CD1c-positive myeloid dendritic cell (primary cell): ENCODE measurements at regions not wholly inside any gene's neighbourhood (a gene's known extent, or its start where the extent isn't known, plus 50 kb on each side); places are given as distances from the start of the nearest gene placed in this dataset.

Experiments
- DNase-seq: peaks from one replicate; pipeline ENCODE4 v3.0.0-alpha.2; 2016; ENCODE audit errors: extremely low spot score

DNA sequence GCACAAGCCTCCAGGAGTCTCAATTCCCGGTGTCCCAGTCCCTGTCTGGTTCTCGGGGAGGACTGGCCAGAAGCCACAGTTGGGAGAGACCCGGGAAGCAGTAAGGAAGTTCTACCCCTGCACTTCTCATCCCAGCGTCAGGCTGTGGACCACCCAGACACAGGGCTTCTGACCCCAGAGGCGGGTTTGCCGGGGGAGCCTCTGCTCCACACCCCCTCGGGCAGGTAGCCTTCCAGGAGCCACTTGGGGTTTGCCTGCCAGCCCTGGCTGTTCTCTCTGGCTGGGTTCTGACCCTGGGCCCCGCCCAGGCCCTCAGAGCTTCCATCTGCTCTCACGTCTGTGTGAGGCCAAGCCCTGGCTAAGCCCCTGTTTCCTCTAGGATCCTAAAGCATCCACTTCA, 94.4 kb upstream of the GPC1 start:
- DNase-seq: no peak

GRCh38 chr2:240343548-240343947, 91.9 kb upstream of the GPC1 start:
- no peak for DNase-seq

DNA sequence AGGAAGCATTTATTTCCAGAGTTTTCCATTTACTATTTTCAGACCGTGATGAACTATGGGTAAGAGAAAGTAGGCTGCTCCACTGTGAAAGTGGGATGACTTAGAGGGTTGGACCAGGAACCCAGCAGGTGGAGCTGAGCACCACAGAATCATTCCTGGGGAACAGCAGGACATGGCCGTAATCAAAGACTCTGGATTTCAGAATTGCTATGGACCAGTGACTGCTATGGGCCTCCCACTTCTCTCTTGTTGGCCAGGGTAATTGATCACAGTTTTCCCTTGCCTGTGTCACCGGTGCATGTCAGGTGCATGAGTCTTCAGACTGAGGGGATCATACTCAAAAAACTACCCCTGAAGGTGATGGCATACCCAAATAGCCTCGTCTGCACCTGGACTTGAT, 90.6 kb upstream of the GPC1 start:
- no peak for DNase-seq

GRCh38 chr2:240346015-240346752, 89.3 kb upstream of the GPC1 start:
- no peak for DNase-seq

GRCh38 chr2:240346753-240347372, 88.6 kb upstream of the GPC1 start:
- no peak for DNase-seq

- DNase-seq: no peak
Measured at GRCh38 chr2:240347373-240347940, 88.0 kb upstream of the GPC1 start.

DNA sequence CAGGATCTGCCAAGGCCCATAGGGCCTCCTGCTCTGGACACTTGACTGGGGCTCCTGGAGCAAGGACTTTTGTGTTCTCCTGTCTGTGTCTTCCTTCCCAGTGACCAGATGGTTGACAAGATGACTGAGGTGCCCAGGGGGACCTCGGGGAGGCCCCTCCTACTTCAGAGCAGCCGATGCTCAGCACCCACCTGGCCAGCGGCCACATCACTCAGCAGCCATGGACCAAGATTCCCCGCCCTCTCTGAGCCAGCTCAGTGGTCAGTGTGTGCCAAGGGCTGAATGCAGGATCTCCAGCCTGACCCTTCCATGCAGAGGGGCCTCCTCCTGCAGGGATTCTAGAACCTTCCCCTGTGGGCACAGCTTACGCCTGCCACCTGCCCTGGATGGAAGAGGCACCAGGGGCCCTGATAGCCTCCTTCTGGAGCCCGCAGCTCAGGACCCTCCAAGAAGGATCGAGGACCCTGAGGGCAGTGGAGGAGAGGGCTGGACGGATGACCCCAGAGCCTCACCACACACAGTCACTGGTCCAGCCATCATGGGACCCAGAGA, 87.4 kb upstream of the GPC1 start:
- no peak for DNase-seq

GRCh38 chr2:240348522-240348921, 86.9 kb upstream of the GPC1 start:
- no peak for DNase-seq

DNA sequence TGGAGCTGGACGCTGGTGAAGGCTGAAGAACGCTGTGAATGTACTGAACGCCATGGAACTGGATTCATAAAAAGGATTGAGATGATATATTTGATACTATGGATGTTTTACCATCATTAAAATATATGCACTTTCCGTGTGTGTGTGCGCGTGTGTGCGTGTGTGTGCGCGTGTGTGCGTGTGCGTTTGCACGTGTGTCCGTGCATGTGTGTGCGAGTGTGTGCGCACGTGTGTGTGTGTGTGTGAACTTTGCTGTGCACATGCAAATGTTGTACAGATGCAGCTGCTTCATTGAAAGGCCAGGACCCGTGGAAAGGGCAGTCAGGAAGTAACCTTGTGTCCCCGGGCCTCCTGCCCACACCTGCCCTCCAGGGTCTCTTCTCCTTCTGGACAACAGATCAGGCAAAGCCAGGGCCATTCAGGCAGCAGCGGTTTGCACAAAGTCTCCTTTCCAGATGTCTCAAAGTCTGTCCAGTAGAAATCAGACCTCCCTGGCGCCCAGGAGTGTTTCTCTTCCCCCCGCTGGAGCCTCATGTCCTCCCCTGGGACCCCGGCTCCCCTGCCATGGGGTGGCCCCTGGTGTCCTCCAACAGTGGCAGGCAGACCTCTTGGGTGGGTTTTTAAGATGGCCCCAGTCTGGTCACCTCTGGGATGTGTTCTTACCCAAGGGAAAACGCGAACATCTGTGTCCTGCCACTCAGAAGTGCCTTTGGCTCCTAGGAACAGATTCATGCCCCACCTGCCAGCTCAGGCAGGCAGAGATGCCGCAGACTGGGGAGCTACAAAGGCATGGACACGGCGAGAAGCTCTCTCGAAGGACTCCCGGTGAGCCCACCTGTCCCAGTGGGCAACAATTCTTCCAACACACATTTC, 86.1 kb upstream of the GPC1 start:
- no peak for DNase-seq

DNA sequence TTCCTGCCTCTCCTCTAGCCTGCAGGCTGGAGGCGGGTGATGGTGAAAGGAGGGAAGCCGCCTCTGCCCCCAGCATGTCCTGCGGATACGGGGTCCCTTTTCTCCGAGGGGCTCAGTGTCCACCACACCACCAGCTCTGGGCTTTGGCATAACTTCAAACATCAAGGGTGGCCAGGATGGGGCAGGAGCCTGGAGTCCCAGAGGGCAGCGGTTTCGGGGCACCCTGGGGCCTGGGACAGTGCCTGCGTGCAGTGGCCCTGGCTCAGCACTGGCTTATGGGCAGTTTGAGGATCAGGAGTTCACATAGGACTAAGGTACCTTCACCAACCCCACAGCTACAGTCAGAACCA, 85.5 kb upstream of the GPC1 start:
- no peak for DNase-seq

GRCh38 chr2:240350696-240351087, 84.8 kb upstream of the GPC1 start:
- DNase-seq: no peak

DNA sequence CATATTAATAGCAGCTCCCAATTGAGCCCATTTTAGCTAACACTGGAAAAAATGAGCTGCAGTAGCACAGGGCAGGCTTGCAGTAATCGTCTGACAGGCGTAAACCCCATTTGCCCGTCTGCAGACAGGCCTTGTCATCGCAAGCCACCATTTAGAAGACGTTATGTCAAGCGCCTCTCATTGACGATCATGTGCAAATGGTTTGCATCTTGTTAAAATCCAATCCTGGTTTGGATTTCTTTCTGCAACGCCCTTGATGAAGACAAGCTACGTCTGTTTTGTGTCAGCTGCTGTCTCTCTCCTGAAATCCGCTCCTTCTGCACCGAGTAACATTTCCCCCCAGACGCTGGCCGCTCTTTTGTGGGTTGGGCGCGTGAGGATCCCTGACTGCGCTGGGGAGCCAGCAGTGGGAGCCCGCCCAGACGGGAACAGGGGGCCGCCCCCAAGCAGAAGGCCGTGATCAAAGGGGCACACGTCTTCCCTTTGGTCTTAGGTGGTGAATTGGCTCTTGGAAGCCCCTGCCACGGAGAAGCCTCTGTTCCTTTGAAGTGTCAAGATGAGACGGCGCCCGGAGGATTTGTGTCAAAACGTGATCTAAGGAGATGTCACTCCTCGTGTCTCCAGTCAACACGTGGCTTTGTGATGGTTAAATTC, 84.2 kb upstream of the GPC1 start:
- no peak for DNase-seq

DNA sequence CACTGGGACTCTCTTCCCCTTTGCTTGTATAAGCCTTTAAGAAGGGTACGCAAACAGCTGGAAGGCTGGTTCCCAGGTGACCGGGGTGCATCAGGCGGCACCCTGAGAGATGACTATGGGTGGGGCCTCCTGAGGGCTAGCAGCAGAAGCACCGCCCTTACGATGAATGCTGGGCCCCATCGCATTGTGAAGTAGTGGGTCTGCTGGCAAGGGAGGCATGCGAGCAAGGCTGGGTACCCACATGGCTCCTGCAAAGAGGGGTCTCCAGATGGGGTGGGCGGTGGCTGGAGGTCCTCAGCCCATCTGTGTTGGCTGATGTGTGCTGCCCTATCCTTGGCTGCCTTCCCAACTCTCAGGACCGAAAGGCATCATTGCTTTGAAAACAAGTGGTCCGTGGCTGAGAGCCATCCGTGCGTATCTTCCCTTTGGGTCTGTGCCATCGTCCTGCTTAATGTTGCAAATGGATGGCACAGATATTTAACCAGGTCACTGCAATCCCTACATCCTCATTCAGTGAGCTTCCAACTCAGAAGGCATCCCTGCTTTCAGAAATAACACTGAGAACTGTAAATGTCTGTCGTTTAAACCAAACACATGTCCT, 83.5 kb upstream of the GPC1 start:
- DNase-seq: no peak

DNA sequence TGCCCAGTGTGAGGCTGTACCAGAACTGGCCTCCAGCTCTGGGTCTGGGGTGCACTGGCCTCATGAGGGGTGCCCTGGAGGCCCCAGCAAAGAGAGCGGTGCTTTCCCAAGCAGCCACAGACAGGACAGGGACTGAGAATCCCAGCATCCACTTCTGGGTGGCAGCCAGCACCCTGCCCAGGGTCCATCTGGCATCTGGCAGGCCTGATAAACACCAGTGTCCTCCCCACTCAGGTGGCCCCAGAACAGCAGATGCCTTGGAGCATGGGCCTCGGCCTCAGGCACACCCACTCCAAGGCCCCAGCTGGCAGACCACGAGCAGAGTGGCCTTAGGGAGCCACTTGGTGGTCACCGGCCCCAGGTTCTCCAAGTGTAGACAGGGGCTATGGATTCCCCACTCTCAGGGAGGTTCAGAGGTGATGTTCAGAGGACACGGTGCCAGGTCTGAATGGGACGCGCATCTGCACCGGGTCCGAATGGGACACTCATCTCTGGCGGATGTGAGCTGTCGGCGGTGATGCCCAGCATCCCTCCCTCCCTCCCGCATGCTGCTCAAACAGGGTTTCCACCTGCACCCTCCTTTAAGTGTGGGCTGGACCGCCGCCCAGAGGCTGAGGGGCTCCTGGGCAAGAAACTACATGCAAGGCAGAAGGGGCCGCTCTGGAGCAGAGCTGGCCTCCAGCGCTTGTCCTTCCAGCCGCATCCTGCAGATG, 82.2 kb upstream of the GPC1 start:
- DNase-seq: no peak

DNA sequence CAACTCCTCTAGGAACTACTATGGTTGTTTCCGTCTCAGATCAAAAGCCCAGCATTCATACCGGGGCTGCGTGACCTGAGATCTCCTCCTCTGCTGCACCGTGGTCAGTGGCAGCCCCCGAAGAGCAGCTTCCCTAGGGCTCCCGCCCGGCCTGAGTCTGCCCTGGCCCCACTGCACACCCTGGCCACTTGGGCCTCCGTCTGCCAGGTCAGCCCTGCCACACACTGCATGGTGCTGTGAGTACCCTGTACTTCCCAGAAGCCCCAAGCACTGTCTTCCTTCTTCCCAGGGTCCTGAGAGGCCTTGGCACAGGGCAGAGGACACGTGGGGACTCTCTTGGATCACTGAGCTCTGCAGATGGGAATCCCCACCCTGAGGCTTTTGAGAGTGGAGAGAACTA, 81.5 kb upstream of the GPC1 start:
- DNase-seq: no peak

DNA sequence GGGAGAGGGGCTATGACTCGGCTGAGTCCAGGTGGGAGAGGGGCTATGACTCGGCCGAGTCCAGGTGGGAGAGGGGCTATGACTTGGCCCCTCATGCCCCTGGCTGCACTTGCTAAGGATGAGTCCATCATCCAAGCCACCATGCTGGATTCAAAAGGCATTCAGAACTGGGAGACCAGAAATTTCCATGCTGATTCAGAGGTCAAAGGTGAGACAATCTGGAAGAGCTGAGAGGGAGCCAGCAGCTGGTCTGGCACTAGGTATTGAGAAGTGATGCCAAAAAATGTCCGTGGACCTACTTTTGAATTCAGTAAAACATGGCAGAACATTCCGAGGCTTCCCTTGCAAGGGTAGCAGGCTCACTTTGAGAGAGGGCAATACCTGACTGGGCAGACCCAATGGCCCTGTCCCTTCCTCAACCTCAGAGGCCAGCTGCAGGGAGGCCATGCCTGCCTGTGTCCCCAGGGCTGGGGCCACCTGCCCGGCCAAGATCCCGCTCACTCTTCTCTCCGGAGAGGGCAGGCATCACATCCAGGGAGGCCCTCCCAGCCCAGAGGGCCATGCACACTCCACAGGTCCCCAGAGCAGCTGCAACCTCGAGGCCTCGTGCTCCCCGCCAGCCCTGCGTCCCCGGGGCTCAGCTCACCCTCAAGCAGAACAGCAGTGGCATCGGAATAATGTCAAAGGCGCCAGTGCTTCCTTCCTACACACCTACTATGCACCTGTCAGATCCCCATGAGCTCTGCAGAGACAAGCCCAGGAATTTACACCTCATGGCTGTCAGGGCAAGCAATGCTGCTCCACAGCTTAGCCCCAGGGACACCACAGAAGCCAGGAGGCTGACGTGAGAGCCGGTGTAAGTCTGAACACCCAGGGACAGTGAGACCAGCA, 80.2 kb upstream of the GPC1 start:
- no peak for DNase-seq

DNA sequence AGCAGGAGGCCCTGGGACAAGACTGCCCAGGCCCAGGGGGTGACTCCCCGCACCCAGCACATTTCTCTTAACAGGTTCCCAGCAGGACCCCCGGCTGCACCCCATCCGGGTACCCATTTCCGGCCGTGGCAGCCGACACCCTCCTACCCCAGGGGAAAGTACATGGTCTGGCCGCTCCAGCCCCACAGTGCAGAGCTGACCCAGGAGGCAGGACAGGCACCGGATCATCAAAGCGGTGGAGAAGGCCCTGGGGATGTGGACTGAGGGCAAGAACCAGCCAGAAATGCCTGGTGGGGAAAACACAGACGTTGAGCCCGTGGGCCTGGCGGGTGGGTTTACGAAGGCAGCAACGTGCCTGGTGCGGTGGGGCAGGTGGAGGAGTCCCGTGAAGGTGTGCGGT, 79.5 kb upstream of the GPC1 start:
- DNase-seq: no peak

GRCh38 chr2:240356700-240357640, 78.5 kb upstream of the GPC1 start:
- DNase-seq: no peak

GRCh38 chr2:240357641-240358012, 77.8 kb upstream of the GPC1 start:
- no peak for DNase-seq
